MM.1S (cell line): ENCODE measurements at regions not wholly inside any gene's neighbourhood (a gene's known extent, or its start where the extent isn't known, plus 50 kb on each side); places are given as distances from the start of the nearest gene placed in this dataset.

Experiments
- DNase-seq: peaks from one replicate; pipeline ENCODE4 v3.0.0-alpha.2; 2015
- H2AFZ ChIP-seq: fragments of 300-600 bp; sonication (generic); 2 replicates; pipeline ENCODE4 v1.6.0; 2016; ENCODE audit warnings: antibody characterized with exemption, low read length
- H3F3A ChIP-seq: fragments of 300-600 bp; sonication (generic); 2 replicates; pipeline ENCODE4 v1.6.1; 2016; ENCODE audit warnings: mild to moderate bottlenecking, antibody characterized with exemption, low read length, moderate library complexity, mixed read lengths; ENCODE audit not compliant: insufficient read depth
- H3K27ac ChIP-seq: fragments of 300-600 bp; sonication (generic); 2 replicates; pipeline ENCODE4 v1.5.1; 2016; ENCODE audit warnings: mild to moderate bottlenecking, low read length
- H3K27me3 ChIP-seq: fragments of 300-600 bp; sonication (generic); replicated peaks from 2 replicates; pipeline ENCODE4 v1.6.0; 2016; ENCODE audit warnings: low read length; ENCODE audit not compliant: insufficient read depth
- H3K36me3 ChIP-seq: fragments of 300-600 bp; sonication (generic); replicated peaks from 2 replicates; pipeline ENCODE4 v1.6.1; 2016; ENCODE audit warnings: mild to moderate bottlenecking, low read length, mixed read lengths; ENCODE audit not compliant: insufficient read depth
- H3K4me1 ChIP-seq: fragments of 300-600 bp; sonication (generic); 2 replicates; pipeline ENCODE4 v1.6.1; 2016; ENCODE audit warnings: low read length, mixed read lengths
- H3K4me2 ChIP-seq: fragments of 300-600 bp; sonication (generic); 2 replicates; pipeline ENCODE4 v1.6.0; 2016; ENCODE audit warnings: low read depth, low read length
- H3K4me3 ChIP-seq: fragments of 300-600 bp; sonication (generic); 2 replicates; pipeline ENCODE4 v1.5.1; 2016; ENCODE audit warnings: low read length, mixed read lengths
- H3K79me2 ChIP-seq: fragments of 300-600 bp; sonication (generic); 2 replicates; pipeline ENCODE4 v1.6.1; 2016; ENCODE audit warnings: mixed run types, low read length, mixed read lengths
- H3K9ac ChIP-seq: fragments of 300-600 bp; sonication (generic); 2 replicates; pipeline ENCODE4 v1.6.1; 2016; ENCODE audit warnings: low read length, mixed read lengths
- H3K9me2 ChIP-seq: fragments of 300-600 bp; sonication (generic); replicated peaks from 2 replicates; pipeline ENCODE4 v1.6.1; 2016; ENCODE audit warnings: mild to moderate bottlenecking, low read length, mixed read lengths; ENCODE audit not compliant: insufficient read depth
- H3K9me3 ChIP-seq: fragments of 300-600 bp; sonication (generic); replicated peaks from 2 replicates; pipeline ENCODE4 v1.6.1; 2016; ENCODE audit warnings: mild to moderate bottlenecking, low read length, mixed read lengths; ENCODE audit not compliant: insufficient read depth
- H4K20me1 ChIP-seq: fragments of 300-600 bp; sonication (generic); 2 replicates; pipeline ENCODE4 v1.6.1; 2016; ENCODE audit warnings: mild to moderate bottlenecking, low read length, moderate library complexity, mixed read lengths; ENCODE audit not compliant: insufficient read depth
- CTCF ChIP-seq: fragments of 300-600 bp; sonication (generic); IDR thresholded peaks from 2 replicates; pipeline ENCODE4 v1.5.1; 2016; ENCODE audit warnings: antibody characterized with exemption, low read length, mixed read lengths
- EZH2 ChIP-seq: fragments of 300-600 bp; sonication (generic); optimal IDR thresholded peaks from 2 replicates; pipeline ENCODE3; 2017; ENCODE audit warnings: low read depth, mild to moderate bottlenecking, antibody characterized with exemption, low read length, mixed read lengths
- EZH2phosphoT487 ChIP-seq: fragments of 300-600 bp; sonication (generic); IDR thresholded peaks from 2 replicates; pipeline ENCODE4 v1.6.1; 2018; ENCODE audit warnings: antibody characterized with exemption, low read length

GRCh38 chr14:78075033-78075432, 95.1 kb upstream of the NRXN3 start:
- Histone ChIP-seq H3K9me3 (no peaks in the 10 kb centered on the region), H3K4me2 (no peak overlapping the region)

GRCh38 chr14:78075555-78076277, 94.5 kb upstream of the NRXN3 start:
- H3K9ac ChIP-seq = no peak overlapping the region
- no peaks in the 10 kb centered on the region for H4K20me1 ChIP-seq
- H3K9me2 ChIP-seq = no peaks in the 10 kb centered on the region
- H3K27ac ChIP-seq = no peak overlapping the region
- TF ChIP-seq EZH2phosphoT487 (no peak), CTCF (no peak), EZH2 (no peak)
- H3F3A ChIP-seq = no peaks in the 10 kb centered on the region
- no peaks in the 10 kb centered on the region for H3K36me3 ChIP-seq
- no peak overlapping the region for H3K4me3 ChIP-seq
- no peak overlapping the region for H2AFZ ChIP-seq
- H3K4me1 ChIP-seq = no peaks in the 10 kb centered on the region
- no peaks in the 10 kb centered on the region for H3K9me3 ChIP-seq
- H3K79me2 ChIP-seq = no peaks in the 10 kb centered on the region
- no peak overlapping the region for H3K4me2 ChIP-seq
- DNase-seq = no peak
- H3K27me3 ChIP-seq = no peaks in the 10 kb centered on the region

More at GRCh38 chr14:78075033-78075432, 95.1 kb upstream of the NRXN3 start:
- no peak overlapping the region for H2AFZ ChIP-seq
- H3K79me2 ChIP-seq = no peaks in the 10 kb centered on the region
- no peaks in the 10 kb centered on the region for H3F3A ChIP-seq
- H3K27me3 ChIP-seq = no peaks in the 10 kb centered on the region
- H3K27ac ChIP-seq = no peak overlapping the region
- H3K9ac ChIP-seq = no peak overlapping the region
- no peaks in the 10 kb centered on the region for H4K20me1 ChIP-seq
- no peak overlapping the region for H3K4me3 ChIP-seq
- DNase-seq = no peak
- no peak for TF ChIP-seq EZH2phosphoT487
- TF ChIP-seq CTCF = no peak
- no peak for TF ChIP-seq EZH2
- H3K4me1 ChIP-seq = no peaks in the 10 kb centered on the region
- H3K36me3 ChIP-seq = no peaks in the 10 kb centered on the region
- H3K9me2 ChIP-seq = no peaks in the 10 kb centered on the region

GRCh38 chr14:78081245-78081644, 88.9 kb upstream of the NRXN3 start:
- Histone ChIP-seq H3K27me3 (no peaks in the 10 kb centered on the region), H3K4me1 (no peaks in the 10 kb centered on the region), H3K9me3 (no peaks in the 10 kb centered on the region), H4K20me1 (no peaks in the 10 kb centered on the region), H3K4me2 (no peak overlapping the region), H3K36me3 (no peaks in the 10 kb centered on the region), H2AFZ (no peak overlapping the region), H3K9ac (no peak overlapping the region), H3K9me2 (no peaks in the 10 kb centered on the region), H3K79me2 (no peaks in the 10 kb centered on the region), H3F3A (no peaks in the 10 kb centered on the region), H3K4me3 (no peak overlapping the region), H3K27ac (no peak overlapping the region)
- DNase-seq = no peak
- TF ChIP-seq EZH2 = no peak
- TF ChIP-seq CTCF = no peak
- no peak for TF ChIP-seq EZH2phosphoT487
